ENCODE measurements at regions not wholly inside any gene's neighbourhood (a gene's known extent, or its start where the extent isn't known, plus 50 kb on each side); places are given as distances from the start of the nearest gene placed in this dataset.

DNA sequence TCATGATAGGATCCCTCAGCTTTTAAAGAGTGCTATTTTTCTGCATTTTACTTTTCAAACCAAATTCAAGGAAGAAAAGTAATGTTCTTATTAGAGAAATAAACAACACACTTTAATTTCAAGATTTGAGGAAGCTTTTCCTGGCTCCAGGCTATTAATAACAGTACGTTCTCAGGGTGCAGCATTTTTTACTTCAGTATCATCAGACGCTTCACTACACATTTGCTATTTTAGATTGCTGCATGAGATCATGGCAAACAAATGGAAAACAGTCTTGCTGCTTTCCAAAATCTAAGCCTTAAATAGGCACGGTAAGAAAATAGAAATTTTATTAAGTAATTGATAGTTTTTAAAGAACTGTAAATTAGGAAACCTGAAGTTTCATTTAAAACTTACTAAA lies 253.6 kb upstream of the EXOC2 start:
- Histone ChIP-seq H3K27ac (no peak overlapping the region), H3K36me3 (no peaks in the 10 kb centered on the region), H3K4me3 (no peak overlapping the region), H3K27me3 (peaks cover 0 to 11% (median 0%) of the 10 kb centered on the region in 4 donors), H3K4me1 (peaks cover 0 to 7% (median 0%) of the 10 kb centered on the region in 3 donors), H3K9me3 (peaks cover 0 to 7% (median 0%) of the 10 kb centered on the region in 3 donors)
- no peak for DNase-seq
- no peak for TF ChIP-seq CTCF (IDR thresholded peaks at IDR 0.05)
- TF ChIP-seq POLR2A (IDR thresholded peaks at IDR 0.05) = no peak
- intact Hi-C loops (cut with DNase I) = no loop called here
- WGBS, 2 donors = 46 to 55% methylated on average over 3 of the region's 3 CpGs

DNA sequence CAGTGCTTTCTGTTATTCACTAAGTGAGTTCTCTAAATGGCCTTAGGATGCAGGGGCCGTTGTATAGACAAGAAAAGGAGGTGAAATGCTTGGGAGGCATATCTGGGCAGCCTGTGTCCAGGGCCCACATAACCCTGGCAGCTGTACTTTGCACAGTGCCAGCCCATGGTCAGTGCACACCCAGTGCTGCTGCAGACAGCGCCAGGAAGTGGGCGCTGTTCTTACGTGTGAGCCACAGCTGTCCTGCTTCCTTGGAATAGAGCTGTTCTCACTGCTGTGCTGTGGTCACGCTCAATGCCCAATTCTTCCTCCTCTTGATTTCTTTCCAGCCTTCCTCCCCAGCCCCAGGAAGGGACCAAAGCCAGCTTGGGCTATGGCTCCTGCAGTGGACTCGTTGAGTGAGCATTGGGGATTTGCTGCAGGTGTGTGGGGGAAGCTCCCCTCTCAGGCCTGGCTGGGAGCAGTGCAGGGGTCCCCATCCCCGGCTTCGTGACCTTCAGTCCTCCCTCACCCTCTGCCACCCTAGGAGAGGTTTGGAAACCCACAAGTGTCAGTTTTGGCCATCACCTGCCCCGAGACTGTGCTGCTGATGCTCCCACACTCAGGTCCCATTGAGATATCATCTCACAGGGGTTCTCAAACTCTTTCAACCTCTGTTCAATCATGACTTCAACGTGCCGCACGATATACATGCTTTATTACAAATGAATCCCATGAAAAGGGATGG lies 246.8 kb upstream of the EXOC2 start:
- intact Hi-C loops (cut with DNase I) = no loop called here
- H3K36me3 ChIP-seq = no peaks in the 10 kb centered on the region

GRCh38 chr6:938916-939315 lies 246.0 kb upstream of the EXOC2 start:
- no peak overlapping the region for H3K27ac ChIP-seq
- TF ChIP-seq POLR2A (IDR thresholded peaks at IDR 0.05) = no peak
- no peak for TF ChIP-seq CTCF (IDR thresholded peaks at IDR 0.05)
- H3K27me3 ChIP-seq = peaks cover 0 to 30% (median 0%) of the 10 kb centered on the region in 4 donors
- H3K36me3 ChIP-seq = no peaks in the 10 kb centered on the region
- no peak for DNase-seq
- intact Hi-C loops (cut with DNase I) = no loop called here
- 58 to 71% methylated on average over 4 of the region's 7 CpGs for WGBS, 2 donors
- no peaks in the 10 kb centered on the region for H3K4me1 ChIP-seq
- no peak overlapping the region for H3K4me3 ChIP-seq
- peaks cover 0 to under 1% (median 0%) of the 10 kb centered on the region in 3 donors for H3K9me3 ChIP-seq

More for the DNA sequence above, 246.8 kb upstream of the EXOC2 start:
- no peaks in the 10 kb centered on the region for H3K4me1 ChIP-seq
- DNase-seq = no peak
- H3K27ac ChIP-seq = no peak overlapping the region
- 78 to 87% methylated on average over 9 to 12 of the region's 12 CpGs for WGBS, 2 donors
- H3K9me3 ChIP-seq = peaks cover 0 to 7% (median 0%) of the 10 kb centered on the region in 3 donors
- H3K27me3 ChIP-seq = peaks cover 0 to 25% (median 0%) of the 10 kb centered on the region in 4 donors
- TF ChIP-seq CTCF (IDR thresholded peaks at IDR 0.05) = peak in 1 of 6 experiments; percentile 16
- TF ChIP-seq POLR2A (IDR thresholded peaks at IDR 0.05) = no peak
- H3K4me3 ChIP-seq = no peak overlapping the region

DNA sequence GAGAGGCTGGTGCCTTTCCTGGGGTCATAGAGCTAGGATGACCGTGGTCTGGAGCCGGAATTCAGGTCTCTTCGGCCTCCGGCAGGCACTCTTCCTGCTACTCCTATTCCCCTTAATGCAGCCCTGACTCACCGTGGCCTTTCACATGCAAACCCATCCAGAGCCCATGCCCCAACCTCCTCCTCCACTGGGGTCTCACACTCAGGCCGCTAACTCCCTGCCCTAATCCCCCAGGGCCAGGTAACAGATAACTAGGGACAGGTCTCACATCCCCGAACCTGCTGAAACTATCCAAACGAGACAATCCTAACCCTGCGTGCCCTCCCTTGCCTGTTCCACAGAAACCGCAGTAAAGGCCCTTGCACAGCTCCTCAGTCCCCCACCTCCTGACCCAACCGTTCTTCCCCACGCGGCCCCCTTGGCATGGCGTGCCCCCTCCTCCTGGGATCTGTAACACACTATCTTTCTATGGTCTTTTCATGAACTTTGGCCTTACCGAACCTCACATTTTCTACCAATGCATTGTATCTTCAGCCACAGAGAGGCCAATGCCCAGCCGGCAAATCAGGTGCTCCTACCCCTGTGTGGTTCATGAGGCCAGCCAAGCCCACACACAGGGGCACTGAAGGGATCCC lies 245.4 kb upstream of the EXOC2 start:
- 83 to 92% methylated on average over 15 of the region's 16 CpGs for WGBS, 2 donors
- Histone ChIP-seq H3K9me3 (no peaks in the 10 kb centered on the region), H3K36me3 (no peaks in the 10 kb centered on the region), H3K4me3 (no peak overlapping the region), H3K27ac (no peak overlapping the region), H3K27me3 (peaks cover 0 to 30% (median 0%) of the 10 kb centered on the region in 4 donors), H3K4me1 (no peaks in the 10 kb centered on the region)
- intact Hi-C loops (cut with DNase I) = no loop called here
- no peak for TF ChIP-seq CTCF (IDR thresholded peaks at IDR 0.05)
- no peak for TF ChIP-seq POLR2A (IDR thresholded peaks at IDR 0.05)
- DNase-seq = no peak

GRCh38 chr6:935582-935981 lies 242.6 kb upstream of the EXOC2 start:
- DNase-seq = no peak
- no peaks in the 10 kb centered on the region for H3K4me1 ChIP-seq
- intact Hi-C loops (cut with DNase I) = no loop called here
- TF ChIP-seq POLR2A (IDR thresholded peaks at IDR 0.05) (no peak), CTCF (IDR thresholded peaks at IDR 0.05) (no peak)
- no peaks in the 10 kb centered on the region for H3K9me3 ChIP-seq
- no peak overlapping the region for H3K4me3 ChIP-seq
- H3K27me3 ChIP-seq = peaks cover 0 to 26% (median 0%) of the 10 kb centered on the region in 4 donors
- no peak overlapping the region for H3K27ac ChIP-seq
- H3K36me3 ChIP-seq = no peaks in the 10 kb centered on the region
- 59 to 77% methylated on average over 5 to 8 of the region's 8 CpGs for WGBS, 2 donors

All from esophagus squamous epithelium (tissue), 5 donors.